Germinal center (tissue), 1 donor: ENCODE measurements at regions not wholly inside any gene's neighbourhood (a gene's known extent, or its start where the extent isn't known, plus 50 kb on each side); places are given as distances from the start of the nearest gene placed in this dataset.
"Not testable (repeated sequence)": the region's sequence is repeated elsewhere in the genome, so short reads cannot be mapped to it uniquely, and the experiment has no call there.

Experiments used
- DNase-seq: peaks from one replicate; pipeline ENCODE4 v3.0.0; 2012; ENCODE audit warnings: mixed read lengths, low spot score

- no peak for DNase-seq
These were observed 301.3 kb upstream of the ADCY2 start for GRCh38 chr5:7094626-7095025.

GRCh38 chr5:7096294-7096693, 299.6 kb upstream of the ADCY2 start:
- DNase-seq, result no peak

- DNase-seq, result no peak
These were observed 290.6 kb upstream of the ADCY2 start for GRCh38 chr5:7105358-7105757.

DNA sequence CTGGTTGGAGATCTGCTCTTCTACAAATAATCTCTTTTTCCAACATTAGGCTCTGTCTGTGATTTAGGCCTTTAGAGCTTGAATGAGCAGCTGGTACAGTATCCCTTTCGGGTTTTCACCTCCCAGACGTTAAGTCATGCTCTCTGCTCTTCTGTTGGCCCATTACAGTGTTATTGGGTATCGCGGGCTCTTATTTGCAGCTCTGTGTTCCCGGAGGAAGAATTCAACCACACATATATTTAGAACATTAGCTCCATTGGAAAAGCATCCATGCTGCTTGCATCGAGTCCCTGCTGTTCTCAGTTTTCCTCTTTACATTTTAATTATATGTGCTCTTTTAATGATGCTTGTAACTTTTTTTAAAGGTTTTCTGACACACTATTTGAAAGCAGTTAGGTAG, 278.0 kb upstream of the ADCY2 start:
- DNase-seq, result no peak

- DNase-seq, result no peak
These were observed 264.3 kb upstream of the ADCY2 start for GRCh38 chr5:7131680-7132079.

DNA sequence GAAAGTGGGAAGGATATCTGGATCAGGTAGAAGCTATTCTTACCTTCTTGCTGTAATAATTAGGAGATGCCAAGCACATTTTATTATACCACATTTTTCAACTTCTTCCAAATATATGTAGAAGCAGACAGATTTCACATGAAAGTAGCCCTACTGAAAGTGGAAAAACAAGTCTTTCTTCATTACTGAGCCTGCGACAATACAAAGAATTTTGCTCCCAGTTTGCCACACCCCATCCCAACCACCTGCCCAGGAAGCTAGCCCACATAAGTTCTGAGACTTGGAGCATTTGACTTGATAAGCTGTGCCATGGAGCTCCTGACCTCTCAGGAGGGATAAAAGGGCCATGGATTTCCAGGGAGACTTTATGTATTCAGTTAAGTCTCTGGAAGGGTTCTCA, 249.1 kb upstream of the ADCY2 start:
- DNase-seq, result no peak

DNA sequence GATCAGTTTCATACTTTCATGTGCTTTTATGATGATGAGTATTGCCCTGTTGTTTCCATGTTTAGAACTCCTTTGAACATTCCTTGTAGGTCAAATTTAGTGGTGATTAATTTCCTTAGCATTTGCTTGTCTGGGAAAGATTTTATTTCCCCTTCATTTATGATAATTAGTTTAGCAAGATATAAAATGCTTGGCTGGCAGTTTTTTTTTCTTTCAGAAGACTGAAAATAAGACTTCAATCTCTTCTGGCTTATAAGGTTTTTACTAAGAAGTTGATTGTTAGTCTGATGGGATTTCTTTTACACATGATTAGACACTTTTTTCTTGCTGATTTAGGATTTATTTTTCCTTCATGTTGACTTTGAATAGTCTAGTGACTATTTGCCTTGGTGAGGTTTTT, 238.9 kb upstream of the ADCY2 start:
- DNase-seq, result no peak

GRCh38 chr5:7169240-7169878, 226.6 kb upstream of the ADCY2 start:
- DNase-seq, result no peak

DNA sequence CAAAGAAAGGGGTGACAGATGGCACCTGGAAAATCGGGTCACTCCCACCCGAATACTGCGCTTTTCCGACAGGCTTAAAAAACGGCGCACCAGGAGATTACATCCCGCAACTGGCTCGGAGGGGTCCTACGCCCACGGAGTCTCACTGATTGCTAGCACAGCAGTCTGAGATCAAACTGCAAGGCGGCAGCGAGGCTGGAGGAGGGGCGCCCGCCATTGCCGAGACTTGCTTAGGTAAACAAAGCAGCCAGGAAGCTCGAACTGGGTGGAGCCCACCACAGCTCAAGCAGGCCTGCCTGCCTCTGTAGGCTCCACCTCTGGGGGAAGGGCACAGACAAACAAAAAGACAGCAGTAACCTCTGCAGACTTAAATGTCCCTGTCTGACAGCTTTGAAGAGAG, 225.2 kb upstream of the ADCY2 start:
- DNase-seq, result not testable (repeated sequence)

GRCh38 chr5:7179364-7179763, 216.6 kb upstream of the ADCY2 start:
- no peak for DNase-seq

DNA sequence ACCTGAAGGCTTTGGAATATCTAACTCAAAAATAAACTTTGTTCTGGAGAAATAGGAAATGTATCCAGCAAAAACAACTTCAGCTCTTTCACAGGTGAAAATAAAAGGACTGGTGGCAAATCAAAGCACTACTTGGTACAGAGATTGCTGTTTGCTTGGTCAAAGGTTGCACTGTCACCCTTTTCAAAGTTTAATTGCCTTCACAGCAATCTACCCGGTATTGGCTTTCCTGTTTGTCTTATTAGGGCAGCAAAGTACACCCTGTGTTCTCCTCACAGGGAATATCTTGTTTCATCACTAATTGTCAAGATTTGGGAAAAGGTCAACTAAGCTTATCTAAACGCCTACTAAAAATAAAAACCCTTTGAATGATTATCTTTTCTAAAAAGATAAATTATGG, 214.1 kb upstream of the ADCY2 start:
- DNase-seq, result no peak

GRCh38 chr5:7185742-7186141, 210.2 kb upstream of the ADCY2 start:
- no peak for DNase-seq

DNA sequence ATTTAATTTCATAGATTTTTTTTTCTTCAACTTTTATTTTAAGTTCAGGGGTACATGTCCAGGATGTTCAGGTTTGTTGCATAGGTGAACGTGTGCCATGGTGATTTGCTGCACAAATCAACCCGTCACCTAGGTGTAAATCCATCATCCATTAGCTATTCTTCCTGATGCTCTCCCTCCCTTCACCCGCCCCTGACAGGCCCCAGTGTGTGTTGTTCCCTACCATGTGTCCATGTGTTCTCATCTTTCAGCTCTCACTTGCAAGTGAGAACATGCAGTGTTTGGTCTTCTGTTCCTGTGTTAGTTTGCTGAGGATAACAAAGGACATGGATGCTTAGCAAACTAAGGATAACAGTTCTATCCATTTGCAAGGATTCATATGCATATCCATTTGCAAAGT, 209.1 kb upstream of the ADCY2 start:
- no peak for DNase-seq

- no peak for DNase-seq
These were observed 205.2 kb upstream of the ADCY2 start for GRCh38 chr5:7190712-7191250.

- no peak for DNase-seq
These were observed 203.9 kb upstream of the ADCY2 start for GRCh38 chr5:7192016-7192415.

DNA sequence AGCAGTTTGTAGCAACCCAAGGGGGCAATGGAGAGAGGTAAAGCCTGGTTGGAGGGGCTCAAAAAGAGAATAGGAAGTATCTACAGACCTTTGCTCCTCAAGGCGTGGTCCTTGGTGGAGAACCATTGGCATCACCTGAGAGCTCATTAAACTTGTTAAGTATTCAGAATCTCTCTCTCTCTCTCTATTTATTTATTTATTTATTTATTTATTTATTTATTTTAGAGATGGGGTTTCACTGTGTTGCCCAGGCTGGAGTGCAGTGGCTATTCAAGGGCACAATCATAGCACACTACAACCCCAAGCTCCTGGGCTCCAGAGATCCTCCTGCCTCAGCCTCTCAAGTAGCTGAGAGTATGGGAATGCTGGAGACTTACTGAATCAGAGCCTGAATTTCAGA, 193.1 kb upstream of the ADCY2 start:
- no peak for DNase-seq

- DNase-seq, result no peak
These were observed 188.0 kb upstream of the ADCY2 start for GRCh38 chr5:7207979-7208378.

DNA sequence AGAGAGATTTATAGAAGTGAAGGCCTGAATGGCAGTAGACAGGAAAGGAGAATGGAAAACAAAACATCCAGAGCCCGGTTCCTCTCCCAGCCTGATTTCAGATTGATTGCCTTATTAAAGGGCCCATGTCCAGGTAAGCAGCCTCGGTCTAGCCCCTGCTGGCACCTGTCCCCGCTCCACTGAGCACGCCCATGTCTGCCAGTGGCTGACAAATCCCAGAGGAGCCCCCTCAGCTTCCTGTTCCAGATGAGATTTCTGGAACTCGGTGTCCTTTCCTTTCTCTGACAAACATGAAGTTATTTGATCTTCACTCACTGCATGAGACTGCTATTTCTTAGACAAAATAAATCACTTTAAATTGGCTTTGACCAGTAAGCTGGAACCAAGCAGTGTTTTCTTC, 187.0 kb upstream of the ADCY2 start:
- DNase-seq, result no peak

GRCh38 chr5:7209658-7210057, 186.3 kb upstream of the ADCY2 start:
- no peak for DNase-seq

DNA sequence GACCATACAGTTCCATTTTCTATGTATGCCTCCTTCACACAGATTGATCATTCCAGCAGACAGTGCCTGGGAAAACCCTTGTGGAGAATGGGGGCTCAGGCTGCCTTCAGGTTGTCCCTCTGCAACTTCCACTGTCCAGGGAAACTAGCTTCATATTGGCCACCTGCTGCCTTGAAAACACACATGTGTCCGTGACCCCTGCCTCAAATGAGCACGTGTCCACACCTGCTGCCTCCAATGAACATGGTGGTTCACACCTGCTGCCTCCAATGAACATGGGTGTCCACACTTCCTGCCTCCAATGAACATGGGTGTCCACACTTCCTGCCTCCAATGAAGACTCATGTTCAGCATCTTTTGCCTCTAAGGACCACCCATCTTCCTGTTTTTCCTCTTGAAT, 185.4 kb upstream of the ADCY2 start:
- DNase-seq, result no peak

GRCh38 chr5:7213525-7213924, 182.4 kb upstream of the ADCY2 start:
- no peak for DNase-seq

- DNase-seq, result no peak
These were observed 181.0 kb upstream of the ADCY2 start for GRCh38 chr5:7214906-7215416.

GRCh38 chr5:7218141-7218540, 177.8 kb upstream of the ADCY2 start:
- no peak for DNase-seq

DNA sequence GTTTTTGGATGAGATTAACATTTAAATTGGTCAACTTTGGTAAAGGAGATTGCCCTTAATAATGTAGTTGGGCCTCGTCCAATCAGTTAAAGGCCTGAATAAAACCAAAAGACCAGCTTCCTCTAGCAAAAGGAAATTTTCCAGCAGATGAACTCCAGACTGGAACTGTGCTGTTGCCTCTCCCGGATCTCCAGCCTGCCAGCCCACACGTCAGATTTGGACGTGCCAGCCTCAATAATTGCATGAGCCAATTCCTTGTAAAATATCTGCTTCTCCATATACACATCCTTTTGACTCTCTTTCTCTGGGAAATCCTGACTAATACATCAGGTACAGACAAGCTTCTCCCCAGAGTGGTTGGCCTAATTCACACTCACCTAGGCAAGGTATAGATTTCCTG, 175.8 kb upstream of the ADCY2 start:
- no peak for DNase-seq
